Epidermal melanocyte (primary cell): ENCODE measurements at regions not wholly inside any gene's neighbourhood (a gene's known extent, or its start where the extent isn't known, plus 50 kb on each side); places are given as distances from the start of the nearest gene placed in this dataset.

Source experiments
- DNase-seq: peaks from one replicate; pipeline ENCODE4 v3.0.0; 2011; ENCODE audit warnings: low spot score; ENCODE audit not compliant: insufficient read length

- DNase-seq = no peak
These were observed 636.0 kb downstream of the MMUT start for GRCh38 chr6:48826901-48827701.

GRCh38 chr6:48826152-48826515, 636.9 kb downstream of the MMUT start:
- DNase-seq = no peak

DNA sequence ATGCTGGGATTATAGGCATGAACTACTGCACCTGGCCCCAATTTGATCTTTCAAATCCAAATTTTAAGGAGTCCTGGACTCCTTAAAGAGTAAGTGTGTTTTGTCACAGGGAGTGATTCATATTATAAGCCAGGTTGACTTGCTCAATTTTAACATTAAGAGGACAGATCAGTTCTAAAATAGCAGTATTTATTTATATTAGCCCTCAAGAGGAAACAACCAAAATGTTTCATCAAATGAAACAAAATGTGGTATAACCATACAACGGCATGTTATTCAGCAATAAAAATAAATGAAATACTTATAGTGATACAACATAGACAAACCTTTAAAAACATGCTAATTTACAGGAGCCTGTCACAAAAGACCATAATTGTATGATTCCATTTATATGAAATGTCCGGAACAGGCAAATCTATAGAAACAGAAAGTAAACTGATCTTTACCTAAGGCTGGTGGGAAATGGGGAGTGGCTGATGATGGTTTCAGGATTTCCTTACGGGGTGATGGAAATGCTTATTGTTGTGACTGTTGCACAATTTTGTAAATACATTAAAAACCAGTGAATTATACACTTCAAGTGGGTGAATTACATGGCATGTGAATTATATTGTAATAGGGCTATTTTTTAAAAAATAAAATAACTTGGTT, 637.4 kb downstream of the MMUT start:
- DNase-seq = no peak

DNA sequence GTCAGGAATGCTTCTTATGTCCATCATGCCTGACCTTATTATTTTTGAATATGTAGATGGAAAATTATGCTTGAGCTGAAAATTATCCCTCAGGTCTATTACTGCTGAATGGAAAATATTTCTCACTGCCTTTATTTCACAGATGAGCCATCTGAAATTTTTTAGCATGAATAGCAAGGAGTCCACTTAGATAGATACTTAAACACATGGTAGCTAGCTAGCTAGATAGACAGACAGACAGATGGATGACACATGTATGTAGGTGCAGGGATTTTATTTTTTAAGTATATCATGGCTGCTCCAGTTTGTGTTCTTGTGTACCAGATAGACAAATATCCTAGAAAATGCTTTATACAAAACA, 645.0 kb downstream of the MMUT start:
- no peak for DNase-seq

DNA sequence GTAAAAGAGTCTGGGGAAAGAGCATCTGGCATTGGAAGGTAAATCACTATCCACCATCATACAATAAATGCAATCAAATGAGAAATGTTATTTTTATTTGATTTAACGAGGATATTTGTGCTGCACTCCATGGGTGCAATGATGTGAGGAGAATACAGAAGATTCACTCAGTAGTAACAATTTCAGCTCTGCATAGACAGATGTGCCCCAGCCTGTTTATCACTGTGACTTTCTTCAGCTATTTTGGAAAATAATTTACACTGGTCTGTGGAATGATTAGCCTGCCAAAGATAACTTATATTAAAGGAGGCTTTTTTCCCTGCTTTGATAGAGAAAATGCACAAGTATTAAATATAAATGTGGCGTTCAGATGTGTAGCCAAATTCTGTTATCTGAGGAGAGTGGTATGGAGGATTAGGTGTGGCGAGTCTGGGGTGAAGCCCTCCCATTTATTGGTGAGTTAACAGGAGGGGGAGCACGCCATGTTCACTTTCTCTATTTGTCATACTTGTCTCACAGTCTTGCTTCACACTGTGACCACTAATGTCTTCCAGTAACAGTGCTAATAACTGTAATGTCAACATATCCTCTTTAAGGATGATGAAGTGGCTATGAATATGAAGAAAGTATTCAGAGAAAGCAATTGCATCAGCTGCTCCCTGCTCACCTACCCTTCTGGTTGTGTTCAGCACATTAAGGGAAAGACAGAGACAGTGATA, 645.6 kb downstream of the MMUT start:
- DNase-seq = no peak

- DNase-seq = no peak
These were observed 648.1 kb downstream of the MMUT start for GRCh38 chr6:48814957-48815356.

DNA sequence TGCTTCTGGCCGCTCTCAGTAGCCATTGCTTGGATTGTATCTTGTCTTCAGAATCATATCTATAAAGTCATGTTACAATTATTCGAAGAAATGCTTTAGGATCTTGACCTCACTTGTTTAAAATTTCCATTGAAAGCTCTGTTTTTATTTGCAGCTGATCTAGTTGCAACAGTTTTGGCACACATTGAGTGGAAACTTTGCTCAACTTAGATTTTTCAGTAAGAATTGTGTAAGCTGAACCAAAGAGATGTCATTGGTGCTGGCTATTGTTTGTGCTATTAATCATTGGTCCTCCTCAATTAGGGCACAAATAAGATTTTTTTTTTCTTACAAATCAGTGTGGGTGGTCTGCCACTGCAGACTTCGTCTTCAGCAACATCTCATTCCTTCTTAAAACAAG, 649.2 kb downstream of the MMUT start:
- no peak for DNase-seq

GRCh38 chr6:48809700-48810099, 653.4 kb downstream of the MMUT start:
- DNase-seq = no peak

- DNase-seq = no peak
These were observed 653.8 kb downstream of the MMUT start for GRCh38 chr6:48809245-48809644.

DNA sequence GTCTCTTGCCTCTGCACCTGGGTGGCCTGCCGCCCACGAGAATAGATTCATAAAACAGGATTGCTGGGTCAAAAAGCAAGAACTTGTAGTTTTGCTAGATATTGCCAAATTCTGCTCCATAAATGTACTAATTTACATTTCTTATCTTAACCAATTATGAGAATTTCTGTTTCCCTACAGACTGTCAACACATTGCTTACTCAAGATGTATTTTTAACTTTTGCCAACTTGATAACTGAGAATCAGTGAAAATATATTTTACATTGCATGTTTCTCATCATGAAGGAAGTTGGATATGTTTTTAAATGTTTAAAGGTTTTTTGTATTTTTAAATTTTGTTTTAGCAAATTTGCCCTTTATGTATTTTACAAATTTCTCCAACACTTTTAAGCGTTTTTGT, 664.8 kb downstream of the MMUT start:
- DNase-seq = no peak

- DNase-seq = no peak
These were observed 671.2 kb upstream of the PTCHD4 start for GRCh38 chr6:48782225-48782624.

- DNase-seq = no peak
These were observed 666.4 kb upstream of the PTCHD4 start for GRCh38 chr6:48777411-48777810.

- DNase-seq = no peak
These were observed 664.2 kb upstream of the PTCHD4 start for GRCh38 chr6:48775157-48775556.

DNA sequence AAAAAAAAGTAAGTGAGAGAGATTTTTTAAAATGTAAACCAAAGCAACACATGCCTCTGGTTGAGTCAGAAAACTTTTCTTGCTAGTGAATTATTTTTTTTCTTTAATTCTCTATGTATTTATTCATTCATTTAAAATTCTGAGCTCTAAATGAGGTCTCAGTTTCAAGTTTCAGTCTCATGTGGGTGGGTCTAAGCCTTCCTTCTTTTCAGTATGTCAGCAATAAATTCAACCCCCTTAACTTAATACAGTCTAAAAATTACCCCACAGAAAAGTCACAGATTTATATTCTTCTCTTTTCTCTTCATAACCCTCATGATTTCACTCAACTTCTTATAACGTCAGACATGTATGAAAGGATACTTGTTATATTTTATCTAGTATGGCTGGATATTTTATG, 663.3 kb upstream of the PTCHD4 start:
- DNase-seq = no peak

GRCh38 chr6:48766349-48766748, 655.4 kb upstream of the PTCHD4 start:
- DNase-seq = no peak

DNA sequence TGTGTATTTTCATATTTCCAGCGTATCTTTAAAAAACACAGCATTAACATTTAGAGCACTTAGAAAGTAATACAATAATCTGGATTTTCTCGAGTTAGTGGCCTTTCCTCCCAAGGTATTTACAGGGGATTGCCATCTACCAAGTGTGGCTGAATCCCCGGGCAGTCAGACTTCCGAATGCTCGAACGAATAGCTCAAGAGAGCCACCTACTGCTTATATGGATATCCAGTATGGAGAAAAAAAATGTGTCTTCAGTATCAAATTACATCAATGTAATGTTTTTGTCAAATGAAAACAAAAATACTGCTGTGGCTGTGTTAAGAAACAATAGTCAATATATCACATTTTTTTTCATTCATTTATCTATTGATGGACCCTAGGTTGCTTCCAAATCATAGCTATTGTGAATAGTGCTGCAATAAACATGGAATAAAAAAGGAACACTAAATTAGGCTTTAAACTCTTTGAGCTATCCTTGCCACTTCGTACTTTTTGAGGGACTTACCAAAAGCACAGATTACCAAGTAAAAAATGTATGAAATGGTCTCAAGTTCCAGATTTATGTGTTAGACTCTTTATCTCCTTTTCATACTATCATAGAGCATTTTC, 654.5 kb upstream of the PTCHD4 start:
- DNase-seq = peak; percentile 69

- no peak for DNase-seq
These were observed 653.5 kb upstream of the PTCHD4 start for GRCh38 chr6:48764286-48765044.

DNA sequence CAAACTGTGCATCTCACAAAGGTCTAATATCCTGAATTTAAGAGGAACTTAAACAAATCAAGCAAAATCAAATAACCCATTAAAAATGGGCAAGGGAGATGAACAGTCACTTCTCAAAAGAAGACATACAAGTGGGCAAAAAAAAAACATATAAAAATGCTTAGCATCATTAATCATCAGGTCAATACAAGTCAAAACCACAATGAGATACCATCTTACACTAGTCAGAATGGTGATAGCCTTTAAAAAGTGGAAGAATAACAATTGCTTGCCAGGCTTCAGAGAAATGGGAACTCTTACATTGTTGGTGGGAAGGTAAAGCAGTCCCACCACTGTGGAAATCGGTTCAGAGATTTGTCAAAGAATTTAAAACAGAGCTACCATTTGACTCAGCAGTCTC, 646.7 kb upstream of the PTCHD4 start:
- no peak for DNase-seq

DNA sequence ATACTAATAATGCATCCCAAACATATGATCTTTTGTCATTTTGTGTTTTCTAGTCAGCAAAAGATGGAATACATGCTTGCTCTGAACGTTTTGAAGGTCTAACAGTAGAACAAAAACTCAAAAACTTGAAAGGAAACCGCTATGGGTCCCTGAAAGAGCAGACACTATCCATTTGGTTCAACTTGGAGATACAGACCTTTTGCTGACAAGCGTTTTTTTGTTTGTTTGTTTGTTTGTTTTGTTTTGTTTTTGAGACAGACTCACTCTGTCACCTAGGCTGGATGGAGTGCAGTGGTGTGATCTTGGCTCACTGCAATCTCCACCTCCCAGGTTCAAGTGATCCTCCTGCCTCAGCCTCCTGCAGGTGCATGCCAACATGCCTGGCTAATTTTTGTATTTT, 644.3 kb upstream of the PTCHD4 start:
- DNase-seq = no peak

GRCh38 chr6:48754641-48755040, 643.6 kb upstream of the PTCHD4 start:
- DNase-seq = no peak

GRCh38 chr6:48750861-48751260, 639.9 kb upstream of the PTCHD4 start:
- no peak for DNase-seq
